ENCODE measurements at regions not wholly inside any gene's neighbourhood (a gene's known extent, or its start where the extent isn't known, plus 50 kb on each side); places are given as distances from the start of the nearest gene placed in this dataset.
A peak's percentile ranks its signal among the peaks of the same experiment; 100 is the strongest.

GRCh38 chr20:58097943-58098342 is 130.5 kb downstream of the ANKRD60 start:
- no peak overlapping the region for H2BK20ac ChIP-seq (ENCODE audit: low read length)
- H3K4ac ChIP-seq (replicated peaks; ENCODE audit: insufficient read length, low read depth, low read length), result no peak overlapping the region
- H3K56ac ChIP-seq (replicated peaks; ENCODE audit: insufficient read length, low read depth, low read length), result no peak overlapping the region
- no peak overlapping the region for H3K27ac ChIP-seq (ENCODE audit: low read depth, low read length)
- no peak overlapping the region for H2AFZ ChIP-seq (ENCODE audit: low read length)
- H2BK15ac ChIP-seq (ENCODE audit: low read length), result no peak overlapping the region
- no peak overlapping the region for H2BK120ac ChIP-seq (replicated peaks; ENCODE audit: low read depth, low read length)
- H3K23me2 ChIP-seq (ENCODE audit: low read depth, low read length), result no peaks in the 10 kb centered on the region; the same call in 1 of the 2 replicates
- no peak overlapping the region for H4K91ac ChIP-seq (replicated peaks; ENCODE audit: insufficient read length, low read length)
- H3K36me3 ChIP-seq (ENCODE audit: control insufficient read depth in 2 of 4, insufficient read depth in 4 of 4, low read length in 3 of 4), result no peaks in the 10 kb centered on the region
- POLR2A ChIA-PET (ENCODE audit: partially characterized antibody), result no interaction called here
- H3K4me2 ChIP-seq (ENCODE audit: insufficient read depth in 1 of 2, low read depth in 2 of 2, low read length in 2 of 2), result no peak overlapping the region
- CTCF ChIA-PET (ENCODE audit: partially characterized antibody), result interaction anchor here (0.7 to 3.9 kb wide), 4 partner anchors 11 to 488 kb away, joined by 3 to 27 read pairs (median 6); no protein-coding TSS in a partner anchor
- H3K9me3 ChIP-seq (ENCODE audit: insufficient read depth in 2 of 2, low read depth in 1 of 2, low read length in 1 of 2), result no peaks in the 10 kb centered on the region
- no peak overlapping the region for H3K4me3 ChIP-seq (ENCODE audit: extremely low read depth in 1 of 4, insufficient read depth in 2 of 4, low read depth in 3 of 4, low read length in 4 of 4)
- no peak overlapping the region for H3K23ac ChIP-seq (ENCODE audit: insufficient read length)
- no peak overlapping the region for H2BK12ac ChIP-seq (ENCODE audit: low read depth, low read length)
- no peaks in the 10 kb centered on the region for H3K79me2 ChIP-seq (ENCODE audit: control insufficient read depth in 1 of 2, insufficient read depth in 2 of 2, low read length in 2 of 2)
- no peaks in the 10 kb centered on the region for H3K4me1 ChIP-seq (replicated peaks in 1 of 4; ENCODE audit: control insufficient read depth in 3 of 4, insufficient read depth in 4 of 4, low read length in 3 of 4)
- DNase-seq (ENCODE audit: low read depth in 1 of 2, low spot score in 2 of 2) (peak in 1 of 2 experiments; percentile 10), FAIRE-seq (no peak)
- no peaks in the 10 kb centered on the region for H3K27me3 ChIP-seq (replicated peaks in 1 of 4; ENCODE audit: control insufficient read depth in 3 of 4, extremely low read depth in 1 of 4, insufficient read depth in 3 of 4, low read length in 3 of 4)
- H3K79me1 ChIP-seq (ENCODE audit: low read depth, low read length), result no peaks in the 10 kb centered on the region
- no peak overlapping the region for H3K14ac ChIP-seq (ENCODE audit: insufficient read length)
- no peaks in the 10 kb centered on the region for H4K20me1 ChIP-seq (replicated peaks in 1 of 2; ENCODE audit: control insufficient read depth in 1 of 2, insufficient read depth in 2 of 2, low read length in 2 of 2)
- H3K9ac ChIP-seq (replicated peaks in 1 of 4; ENCODE audit: extremely low read depth in 1 of 4, low read depth in 3 of 4, low read length in 3 of 4), result no peak overlapping the region
- H2AK5ac ChIP-seq (ENCODE audit: low read depth, low read length), result no peak overlapping the region
- no peak overlapping the region for H2BK5ac ChIP-seq (ENCODE audit: low read depth, low read length)
- H4K8ac ChIP-seq (ENCODE audit: extremely low read depth, insufficient read depth, low read length), result no peak overlapping the region
- TF ChIP-seq FOSL1 (IDR thresholded peaks at IDR 0.05; ENCODE audit: insufficient read depth, low read depth, low read length) (no peak), KDM4A (IDR thresholded peaks at IDR 0.05; ENCODE audit: low read depth, low read length, severe bottlenecking) (no peak), SIX5 (IDR thresholded peaks at IDR 0.05; ENCODE audit: low read depth, low read length) (no peak), CHD1 (IDR thresholded peaks at IDR 0.05; ENCODE audit: low read depth, low read length) (no peak), KDM1A (IDR thresholded peaks at IDR 0.05; ENCODE audit: borderline replicate concordance, low read length) (no peak), RFX5 (IDR thresholded peaks at IDR 0.05; ENCODE audit: borderline replicate concordance, low read depth, low read length) (no peak), EGR1 (IDR thresholded peaks at IDR 0.05; ENCODE audit: borderline replicate concordance, low read depth, low read length) (no peak), EP300 (IDR thresholded peaks at IDR 0.05; ENCODE audit: borderline replicate concordance in 1 of 2, low read depth in 2 of 2, low read length in 2 of 2) (no peak), SUZ12 (IDR thresholded peaks at IDR 0.05; ENCODE audit: low read length) (no peak), SIN3A (conservative IDR thresholded peaks at IDR 0.05 in 1 of 2, IDR thresholded peaks at IDR 0.05 in 1 of 2; ENCODE audit: low read depth in 1 of 2, low read length in 2 of 2) (no peak), POLR2AphosphoS5 (IDR thresholded peaks at IDR 0.05; ENCODE audit: low read depth, low read length) (no peak), SP4 (IDR thresholded peaks at IDR 0.05; ENCODE audit: low read length) (no peak), HDAC2 (IDR thresholded peaks at IDR 0.05; ENCODE audit: borderline replicate concordance in 1 of 2, low read depth in 2 of 2, low read length in 2 of 2) (no peak)
- no peak overlapping the region for H3K18ac ChIP-seq (ENCODE audit: extremely low read depth, low read length)
- 87% methylated on average over 7 of the region's 7 CpGs; no CpG with 5 or more reads in 1 of the 2 experiments for WGBS, 2 experiments (ENCODE audit: extremely low coverage in 1 of 2, insufficient coverage in 1 of 2, insufficient read length in 1 of 2, insufficient replicate concordance in 2 of 2, low coverage in 1 of 2, low lambda C conversion rate in 2 of 2, missing lambda C conversion rate in 1 of 2)
- no peak overlapping the region for H4K5ac ChIP-seq (ENCODE audit: insufficient read length, low read depth, low read length)

All from H1 (cell line).